ENCODE measurements at regions not wholly inside any gene's neighbourhood (a gene's known extent, or its start where the extent isn't known, plus 50 kb on each side); places are given as distances from the start of the nearest gene placed in this dataset.
A peak's percentile ranks its signal among the peaks of the same experiment; 100 is the strongest.

- no CpG with 5 or more reads among the region's 2 CpGs for WGBS (ENCODE audit: insufficient coverage)
- H3K9ac ChIP-seq (ENCODE audit: insufficient read depth, low read length, poor library complexity, severe bottlenecking), result no peak overlapping the region
- H3K4me3 ChIP-seq (replicated peaks in 1 of 3; ENCODE audit: low read depth in 2 of 3, low read length in 3 of 3), result no peak overlapping the region
- H3K4me3 Mint-ChIP-seq, result no peak overlapping the region
- DNase-seq, result no peak
- H3K79me2 ChIP-seq (ENCODE audit: insufficient read depth, low read length), result no peaks in the 10 kb centered on the region
- TF ChIP-seq CTCF (IDR thresholded peaks at IDR 0.05), result no peak
- H3K4me2 ChIP-seq (replicated peaks; ENCODE audit: extremely low read depth, low read length, poor library complexity, severe bottlenecking), result no peak overlapping the region
- H3K27me3 ChIP-seq (ENCODE audit: control insufficient read depth in 2 of 2, insufficient read depth in 2 of 2, low read length in 2 of 2), result no peaks in the 10 kb centered on the region
- H3K36me3 Mint-ChIP-seq, result no peaks in the 10 kb centered on the region
- H3K36me3 ChIP-seq (replicated peaks in 1 of 2; ENCODE audit: control insufficient read depth in 1 of 2, insufficient read depth in 2 of 2, low read length in 2 of 2), result no peaks in the 10 kb centered on the region
- no peaks in the 10 kb centered on the region for H3K4me1 ChIP-seq (ENCODE audit: control insufficient read depth in 1 of 2, insufficient read depth in 2 of 2, low read length in 2 of 2)
- H3K27me3 Mint-ChIP-seq (ENCODE audit: low read depth in 3 of 3), result no peaks in the 10 kb centered on the region
- intact Hi-C loops (cut with micrococcal nuclease), result no loop called here
- H3K9me3 Mint-ChIP-seq, result peaks cover 0 to 7% (median 0%) of the 10 kb centered on the region in 7 donors
- H3K4me1 Mint-ChIP-seq, result no peaks in the 10 kb centered on the region
- no peaks in the 10 kb centered on the region for H4K20me1 ChIP-seq (ENCODE audit: insufficient read depth, low read length)
- no peak overlapping the region for H2AFZ ChIP-seq (ENCODE audit: insufficient read depth, low read depth, low read length, poor library complexity, severe bottlenecking)
- H3K9me3 ChIP-seq (replicated peaks in 1 of 2; ENCODE audit: control insufficient read depth in 1 of 2, insufficient read depth in 1 of 2, low read length in 2 of 2), result no peaks in the 10 kb centered on the region
- no peak overlapping the region for H3K27ac ChIP-seq (ENCODE audit: low read depth in 1 of 2, low read length in 2 of 2)
- peak overlapping the region in 1 of 7 donors; percentile 11 for H3K27ac Mint-ChIP-seq
These were observed 200.2 kb upstream of the TMEM196 start for GRCh38 chr7:19973581-19973980.

GRCh38 chr7:19972876-19973275 lies 199.5 kb upstream of the TMEM196 start:
- Mint-ChIP-seq H3K9me3 (peaks cover 0 to 7% (median 0%) of the 10 kb centered on the region in 7 donors), H3K27ac (no peak overlapping the region), H3K27me3 (ENCODE audit: low read depth in 3 of 3) (no peaks in the 10 kb centered on the region), H3K4me1 (no peaks in the 10 kb centered on the region), H3K4me3 (no peak overlapping the region), H3K36me3 (no peaks in the 10 kb centered on the region)
- Histone ChIP-seq H3K79me2 (ENCODE audit: insufficient read depth, low read length) (no peaks in the 10 kb centered on the region), H3K4me2 (replicated peaks; ENCODE audit: extremely low read depth, low read length, poor library complexity, severe bottlenecking) (no peak overlapping the region), H2AFZ (ENCODE audit: insufficient read depth, low read depth, low read length, poor library complexity, severe bottlenecking) (no peak overlapping the region), H3K9ac (ENCODE audit: insufficient read depth, low read length, poor library complexity, severe bottlenecking) (no peak overlapping the region), H4K20me1 (ENCODE audit: insufficient read depth, low read length) (no peaks in the 10 kb centered on the region), H3K9me3 (replicated peaks in 1 of 2; ENCODE audit: control insufficient read depth in 1 of 2, insufficient read depth in 1 of 2, low read length in 2 of 2) (no peaks in the 10 kb centered on the region), H3K4me1 (ENCODE audit: control insufficient read depth in 1 of 2, insufficient read depth in 2 of 2, low read length in 2 of 2) (no peaks in the 10 kb centered on the region), H3K27ac (ENCODE audit: low read depth in 1 of 2, low read length in 2 of 2) (no peak overlapping the region), H3K36me3 (replicated peaks in 1 of 2; ENCODE audit: control insufficient read depth in 1 of 2, insufficient read depth in 2 of 2, low read length in 2 of 2) (no peaks in the 10 kb centered on the region), H3K27me3 (ENCODE audit: control insufficient read depth in 2 of 2, insufficient read depth in 2 of 2, low read length in 2 of 2) (no peaks in the 10 kb centered on the region), H3K4me3 (replicated peaks in 1 of 3; ENCODE audit: low read depth in 2 of 3, low read length in 3 of 3) (no peak overlapping the region)
- intact Hi-C loops (cut with micrococcal nuclease), result no loop called here
- TF ChIP-seq CTCF (IDR thresholded peaks at IDR 0.05), result no peak
- no CpG with 5 or more reads among the region's 1 CpG for WGBS (ENCODE audit: insufficient coverage)
- DNase-seq, result peak in 1 of 3 donors; percentile 5

All from CD14-positive monocyte (primary cell).